Activated T-helper 2 cell treated with anti-CD3 and anti-CD28 coated beads, Interferon-gamma antibody, Interleukin-2, Interleukin-4, amounts not matched to agents 10 μg/mL and 5 μg/mL and 100 μg/mL, durations not matched to agents 14 hours and 24 hours and 36 hours (primary cell): ENCODE measurements at regions not wholly inside any gene's neighbourhood (a gene's known extent, or its start where the extent isn't known, plus 50 kb on each side); places are given as distances from the start of the nearest gene placed in this dataset.

Experiments
- DNase-seq: peaks from one replicate; pipeline ENCODE4 v3.0.0; 2021; ENCODE audit warnings: low spot score
- H3K27ac Mint-ChIP-seq: one replicate; pipeline ENCODE4 v1.8.0; 2021; ENCODE audit warnings: mixed read lengths
- H3K27me3 Mint-ChIP-seq: one replicate; pipeline ENCODE4 v1.8.0; 2021; ENCODE audit warnings: low read depth, mixed read lengths
- H3K36me3 Mint-ChIP-seq: one replicate; pipeline ENCODE4 v1.8.0; 2021; ENCODE audit warnings: low read depth, mixed read lengths
- H3K4me1 Mint-ChIP-seq: one replicate; pipeline ENCODE4 v1.8.0; 2021; ENCODE audit warnings: low read depth, mixed read lengths
- H3K4me3 Mint-ChIP-seq: one replicate; pipeline ENCODE4 v1.8.0; 2021; ENCODE audit warnings: low read depth, mild to moderate bottlenecking, moderate library complexity, mixed read lengths
- H3K9me3 Mint-ChIP-seq: one replicate; pipeline ENCODE4 v1.8.0; 2021; ENCODE audit warnings: mixed read lengths
- intact Hi-C: fragments of 100-400 bp; cut with micrococcal nuclease; formaldehyde crosslinking; loops from one replicate; pipeline ENCODE4 v1.15.1; 2023

DNA sequence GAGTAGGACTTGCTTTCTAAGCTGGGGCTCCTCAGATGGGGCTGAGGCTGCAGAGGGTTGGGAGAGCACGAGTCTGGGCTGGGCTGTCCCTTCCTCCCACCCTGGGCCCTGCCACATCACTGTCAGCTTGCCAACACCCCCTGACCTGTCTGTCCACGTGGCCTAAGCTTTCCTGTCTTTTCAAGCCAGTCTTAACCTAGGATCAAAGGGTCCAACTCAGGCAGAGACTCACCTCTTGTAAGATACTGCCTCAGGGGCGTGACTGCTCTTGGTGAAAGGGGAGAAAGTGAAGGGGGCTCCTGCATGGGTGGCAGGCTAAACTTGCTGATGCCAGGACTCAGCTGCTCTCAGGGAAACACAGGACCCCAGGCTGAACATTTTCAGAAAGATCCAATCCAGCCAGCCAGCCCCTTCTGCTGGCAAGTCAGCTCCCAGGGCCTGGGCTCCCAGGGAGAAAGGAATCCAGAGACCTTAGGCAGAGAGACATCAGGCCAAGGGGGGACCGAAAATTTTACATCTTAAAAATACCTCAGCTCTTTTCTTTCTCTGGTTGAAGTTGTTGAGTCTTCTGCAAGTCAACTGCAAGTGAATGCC, 144.2 kb upstream of the ID2 start:
- intact Hi-C loops = no loop called here
- H3K4me3 Mint-ChIP-seq = no peak overlapping the region
- H3K36me3 Mint-ChIP-seq = no peaks in the 10 kb centered on the region
- peaks cover 54% of the 10 kb centered on the region for H3K4me1 Mint-ChIP-seq
- H3K9me3 Mint-ChIP-seq = no peaks in the 10 kb centered on the region
- no peaks in the 10 kb centered on the region for H3K27me3 Mint-ChIP-seq
- no peak for DNase-seq
- peak overlapping the region; percentile 32 for H3K27ac Mint-ChIP-seq

- intact Hi-C loops = no loop called here
- DNase-seq = no peak
- peaks cover 61% of the 10 kb centered on the region for H3K4me1 Mint-ChIP-seq
- H3K9me3 Mint-ChIP-seq = no peaks in the 10 kb centered on the region
- no peaks in the 10 kb centered on the region for H3K36me3 Mint-ChIP-seq
- H3K4me3 Mint-ChIP-seq = no peak overlapping the region
- no peak overlapping the region for H3K27ac Mint-ChIP-seq
- no peaks in the 10 kb centered on the region for H3K27me3 Mint-ChIP-seq
Measured at GRCh38 chr2:8538531-8538930, 143.3 kb upstream of the ID2 start.

GRCh38 chr2:8538931-8539621, 142.8 kb upstream of the ID2 start:
- intact Hi-C loops = no loop called here
- H3K4me1 Mint-ChIP-seq = peaks cover 66% of the 10 kb centered on the region
- no peaks in the 10 kb centered on the region for H3K27me3 Mint-ChIP-seq
- no peak overlapping the region for H3K4me3 Mint-ChIP-seq
- peak overlapping the region; percentile 99 for H3K27ac Mint-ChIP-seq
- H3K36me3 Mint-ChIP-seq = no peaks in the 10 kb centered on the region
- H3K9me3 Mint-ChIP-seq = no peaks in the 10 kb centered on the region
- DNase-seq = no peak

DNA sequence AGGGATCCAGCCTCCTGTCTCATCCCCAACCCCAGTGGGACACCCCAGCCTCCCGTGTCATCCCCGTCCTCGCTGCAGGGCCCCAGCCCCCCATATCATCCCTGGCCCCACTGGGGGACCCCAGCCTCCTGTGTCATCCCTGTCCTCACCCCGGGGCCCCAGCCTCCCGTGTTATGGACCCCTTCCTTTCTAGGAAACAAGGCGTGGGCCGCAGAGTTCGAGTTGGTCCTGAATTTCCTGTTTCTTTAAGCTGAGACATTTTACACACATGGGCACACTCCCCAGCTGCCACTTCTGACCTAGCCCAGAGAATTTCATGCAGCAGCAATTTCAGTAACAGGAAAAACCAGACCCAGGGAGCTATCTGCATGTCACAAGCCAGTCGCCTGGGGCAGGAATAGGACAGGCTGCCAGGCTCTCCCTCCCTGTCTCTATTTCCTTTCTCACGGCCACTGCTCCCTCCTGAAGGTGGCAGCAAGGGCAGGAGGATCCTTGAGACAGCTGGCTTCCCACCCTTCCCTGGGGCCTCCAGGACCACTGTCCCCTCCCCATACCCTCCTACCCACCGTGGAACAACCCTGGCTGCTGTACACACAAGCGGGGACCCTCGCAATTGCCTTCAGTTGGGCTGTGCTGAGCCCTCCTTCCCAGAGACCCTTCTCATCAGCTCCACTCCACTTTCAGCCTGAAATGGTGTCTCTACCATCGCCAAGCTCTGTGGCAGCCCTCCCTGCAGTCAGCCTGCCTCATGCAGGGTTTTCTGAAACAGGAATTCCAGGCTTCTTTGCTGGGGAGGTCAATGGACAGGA, 141.9 kb upstream of the ID2 start:
- intact Hi-C loops = loop anchor here (5.0 to 10.0 kb wide), 7 partner anchors 203 to 1335 kb away; no protein-coding TSS in a partner anchor
- Mint-ChIP-seq H3K4me3 (no peak overlapping the region), H3K27ac (peak overlapping the region; percentile 99), H3K4me1 (peaks cover 75% of the 10 kb centered on the region), H3K9me3 (no peaks in the 10 kb centered on the region), H3K36me3 (no peaks in the 10 kb centered on the region), H3K27me3 (no peaks in the 10 kb centered on the region)
- no peak for DNase-seq

GRCh38 chr2:8540552-8541055, 141.3 kb upstream of the ID2 start:
- H3K4me3 Mint-ChIP-seq = no peak overlapping the region
- no peak for DNase-seq
- intact Hi-C loops = loop anchor here (5.0 to 10.0 kb wide), 7 partner anchors 203 to 1336 kb away; no protein-coding TSS in a partner anchor

GRCh38 chr2:8541223-8541622, 140.6 kb upstream of the ID2 start:
- Mint-ChIP-seq H3K27me3 (no peaks in the 10 kb centered on the region), H3K4me1 (peaks cover 78% of the 10 kb centered on the region), H3K9me3 (no peaks in the 10 kb centered on the region), H3K4me3 (peak overlapping the region; percentile 14), H3K27ac (peak overlapping the region; percentile 99), H3K36me3 (no peaks in the 10 kb centered on the region)
- no peak for DNase-seq
- intact Hi-C loops = loop anchor here (5.0 to 10.0 kb wide), 7 partner anchors 204 to 1336 kb away; no protein-coding TSS in a partner anchor

More at GRCh38 chr2:8540552-8541055, 141.3 kb upstream of the ID2 start:
- Mint-ChIP-seq H3K9me3 (no peaks in the 10 kb centered on the region), H3K27me3 (no peaks in the 10 kb centered on the region), H3K27ac (peak overlapping the region; percentile 99), H3K36me3 (no peaks in the 10 kb centered on the region), H3K4me1 (peaks cover 81% of the 10 kb centered on the region)

DNA sequence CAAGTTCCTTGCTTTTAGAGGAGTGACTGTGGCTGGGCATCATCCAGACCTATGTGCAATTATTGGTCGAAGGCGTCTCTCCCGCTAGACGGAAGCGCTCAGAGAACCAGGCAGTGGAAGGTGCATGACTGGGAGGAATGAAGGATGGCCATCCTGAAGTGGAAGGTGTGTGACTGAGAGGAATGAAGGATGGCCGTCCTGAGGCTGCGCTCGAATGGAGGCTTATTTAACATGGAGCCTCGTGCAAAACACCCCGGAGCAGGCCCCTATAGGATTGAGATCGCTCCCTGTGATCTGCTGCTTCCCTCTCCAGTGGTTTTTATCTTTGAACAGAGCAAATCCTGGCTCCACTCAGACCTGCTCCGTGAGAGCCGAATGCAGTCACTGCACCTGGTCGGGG, 140.2 kb upstream of the ID2 start:
- Mint-ChIP-seq H3K4me1 (peaks cover 78% of the 10 kb centered on the region), H3K36me3 (no peaks in the 10 kb centered on the region), H3K4me3 (peak overlapping the region; percentile 14), H3K27me3 (no peaks in the 10 kb centered on the region), H3K27ac (peak overlapping the region; percentile 99), H3K9me3 (no peaks in the 10 kb centered on the region)
- no peak for DNase-seq
- intact Hi-C loops = loop anchor here (5.0 to 10.0 kb wide), 7 partner anchors 204 to 1337 kb away; no protein-coding TSS in a partner anchor

DNA sequence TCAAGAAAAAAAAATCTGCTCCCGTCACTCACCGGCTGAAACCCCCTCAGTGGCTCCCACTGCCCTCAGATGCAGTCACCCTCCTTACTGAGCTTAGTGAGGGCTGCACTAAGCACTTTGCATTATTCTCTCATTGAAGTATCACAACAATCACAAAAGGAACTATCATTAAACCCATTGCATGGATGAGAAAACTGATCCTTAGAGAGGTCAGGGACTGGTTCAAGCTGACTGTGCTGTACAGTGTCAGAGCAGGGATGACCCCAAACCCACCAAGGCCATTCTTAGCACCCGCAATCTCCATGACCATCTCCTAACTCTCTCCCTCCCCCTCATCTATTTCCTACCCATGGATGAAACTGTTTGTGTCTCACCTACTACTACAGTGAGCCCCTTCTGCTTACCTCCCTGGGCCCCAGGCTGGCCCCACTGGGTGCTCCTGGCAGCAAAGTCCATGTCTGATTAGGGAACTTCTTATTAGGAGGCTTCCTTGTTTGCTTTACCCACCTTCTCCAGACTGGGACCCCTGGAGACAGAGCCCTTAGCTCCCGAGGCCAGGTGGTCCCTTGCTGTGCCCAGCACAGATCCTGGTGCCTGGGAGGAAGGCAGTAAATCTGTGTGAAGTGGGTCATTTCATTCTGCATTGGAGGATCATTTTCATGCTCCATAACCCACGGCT, 139.3 kb upstream of the ID2 start:
- Mint-ChIP-seq H3K36me3 (no peaks in the 10 kb centered on the region), H3K27ac (peak overlapping the region; percentile 99), H3K4me1 (peaks cover 82% of the 10 kb centered on the region), H3K27me3 (no peaks in the 10 kb centered on the region), H3K4me3 (peak overlapping the region; percentile 34), H3K9me3 (no peaks in the 10 kb centered on the region)
- intact Hi-C loops = loop anchor here (1.0 to 10.0 kb wide), 23 partner anchors 22 to 1338 kb away; no protein-coding TSS in a partner anchor
- no peak for DNase-seq

- Mint-ChIP-seq H3K36me3 (no peaks in the 10 kb centered on the region), H3K4me3 (peak overlapping the region; percentile 34), H3K9me3 (no peaks in the 10 kb centered on the region), H3K4me1 (peaks cover 86% of the 10 kb centered on the region), H3K27ac (peak overlapping the region; percentile 99), H3K27me3 (no peaks in the 10 kb centered on the region)
- intact Hi-C loops = loop anchor here (1.0 to 10.0 kb wide), 23 partner anchors 23 to 1338 kb away; no protein-coding TSS in a partner anchor
- no peak for DNase-seq
Measured at GRCh38 chr2:8543060-8543382, 138.8 kb upstream of the ID2 start.

- H3K4me1 Mint-ChIP-seq = peaks cover 85% of the 10 kb centered on the region
- H3K27ac Mint-ChIP-seq = peak overlapping the region; percentile 99
- no peaks in the 10 kb centered on the region for H3K27me3 Mint-ChIP-seq
- peak; percentile 71 for DNase-seq
- no peaks in the 10 kb centered on the region for H3K36me3 Mint-ChIP-seq
- intact Hi-C loops = loop anchor here (1.0 to 10.0 kb wide), 24 partner anchors 23 to 1339 kb away; no protein-coding TSS in a partner anchor
- H3K4me3 Mint-ChIP-seq = peak overlapping the region; percentile 61
- no peaks in the 10 kb centered on the region for H3K9me3 Mint-ChIP-seq
Measured at GRCh38 chr2:8543383-8544170, 138.3 kb upstream of the ID2 start.

- Mint-ChIP-seq H3K4me1 (peaks cover 86% of the 10 kb centered on the region), H3K27ac (peak overlapping the region; percentile 99), H3K9me3 (no peaks in the 10 kb centered on the region), H3K36me3 (no peaks in the 10 kb centered on the region), H3K4me3 (peak overlapping the region; percentile 39), H3K27me3 (no peaks in the 10 kb centered on the region)
- no peak for DNase-seq
- intact Hi-C loops = loop anchor here (2.0 to 10.0 kb wide), 8 partner anchors 207 to 1339 kb away; no protein-coding TSS in a partner anchor
Measured at GRCh38 chr2:8544171-8544785, 137.6 kb upstream of the ID2 start.
